CD4-positive, alpha-beta T cell treated with Interleukin-12 subunit alpha and Interleukin-12 subunit beta, for 1 hour (primary cell): ENCODE measurements at regions not wholly inside any gene's neighbourhood (a gene's known extent, or its start where the extent isn't known, plus 50 kb on each side); places are given as distances from the start of the nearest gene placed in this dataset.

Source experiments
- DNase-seq: peaks from one replicate; pipeline ENCODE4 v3.0.0-alpha.2; 2020

DNA sequence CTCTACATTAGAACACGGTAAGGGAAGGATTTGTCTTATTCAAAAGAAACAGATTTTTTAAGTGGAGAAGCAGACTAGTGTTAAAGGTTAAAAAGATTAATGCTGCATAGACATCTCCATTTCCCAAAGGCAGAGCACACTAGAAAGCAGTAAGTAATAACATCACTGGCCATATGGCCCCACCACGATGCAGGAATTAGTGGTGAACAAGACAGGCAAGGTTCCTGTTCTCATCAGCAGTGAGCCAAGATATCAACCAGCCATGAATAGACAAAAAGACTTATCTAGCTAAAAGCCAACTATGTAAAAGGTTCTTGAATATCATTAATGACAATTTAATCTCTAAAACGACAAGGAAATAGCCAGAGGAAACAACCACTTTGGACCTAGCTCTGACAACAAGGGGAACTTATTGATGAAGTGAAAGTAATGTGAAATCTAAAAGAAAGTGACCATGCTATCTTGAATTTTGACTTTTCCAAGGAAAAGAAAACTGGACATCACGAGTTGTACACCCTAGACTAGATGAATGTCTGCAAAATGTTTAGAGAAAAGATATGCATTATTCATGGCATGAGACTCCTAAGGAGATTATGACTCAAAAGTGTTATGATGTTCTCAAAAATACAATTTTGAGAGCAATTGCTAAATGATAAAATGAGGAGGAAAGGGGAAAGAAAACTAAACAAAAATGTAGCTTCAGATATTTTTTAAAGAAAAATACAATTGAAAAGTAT, 157.9 kb upstream of the STXBP5 start:
- no peak for DNase-seq

- DNase-seq, result no peak
These were observed 155.3 kb upstream of the STXBP5 start for GRCh38 chr6:147048930-147049329.

- DNase-seq, result no peak
These were observed 150.8 kb upstream of the STXBP5 start for GRCh38 chr6:147053311-147053921.

GRCh38 chr6:147054158-147054557, 150.1 kb upstream of the STXBP5 start:
- no peak for DNase-seq

DNA sequence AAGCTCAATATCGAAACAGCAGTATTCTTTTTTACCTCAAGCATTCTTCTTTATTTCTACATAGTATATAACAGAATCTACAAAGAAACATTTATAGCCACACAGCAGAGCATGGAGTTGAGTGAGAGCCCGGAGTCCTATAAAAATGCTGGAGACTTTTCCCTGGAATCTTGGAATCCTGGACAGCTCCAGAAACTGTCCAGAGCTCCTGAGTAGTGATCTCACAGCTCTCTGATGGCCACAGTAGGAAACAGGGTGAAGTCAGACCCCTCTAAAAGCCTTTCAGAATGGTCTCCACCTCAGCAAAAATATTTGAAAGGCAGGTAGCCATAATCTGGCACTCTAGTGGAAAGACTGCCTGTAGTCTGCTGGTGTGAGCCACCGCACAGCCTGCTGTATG, 149.3 kb upstream of the STXBP5 start:
- no peak for DNase-seq

GRCh38 chr6:147055821-147056392, 148.3 kb upstream of the STXBP5 start:
- no peak for DNase-seq

DNA sequence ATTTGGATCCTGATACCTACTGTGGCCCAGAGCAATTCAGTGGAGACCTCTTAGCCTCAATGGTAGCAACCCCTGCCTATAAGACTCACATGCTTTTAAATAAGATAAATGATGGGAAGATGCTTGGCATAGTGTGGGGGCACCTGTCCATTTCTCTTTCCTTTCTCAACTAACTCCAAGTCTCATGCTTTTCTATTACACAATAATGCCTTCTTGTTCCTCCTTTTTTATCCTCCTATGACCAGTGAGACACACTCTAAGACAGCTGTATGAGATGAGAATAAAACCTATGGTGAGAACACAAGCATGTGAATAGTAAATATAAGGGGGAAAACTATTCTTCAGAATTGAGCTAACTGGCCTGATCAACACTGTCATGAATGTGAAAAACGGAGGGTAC, 147.0 kb upstream of the STXBP5 start:
- DNase-seq, result no peak

DNA sequence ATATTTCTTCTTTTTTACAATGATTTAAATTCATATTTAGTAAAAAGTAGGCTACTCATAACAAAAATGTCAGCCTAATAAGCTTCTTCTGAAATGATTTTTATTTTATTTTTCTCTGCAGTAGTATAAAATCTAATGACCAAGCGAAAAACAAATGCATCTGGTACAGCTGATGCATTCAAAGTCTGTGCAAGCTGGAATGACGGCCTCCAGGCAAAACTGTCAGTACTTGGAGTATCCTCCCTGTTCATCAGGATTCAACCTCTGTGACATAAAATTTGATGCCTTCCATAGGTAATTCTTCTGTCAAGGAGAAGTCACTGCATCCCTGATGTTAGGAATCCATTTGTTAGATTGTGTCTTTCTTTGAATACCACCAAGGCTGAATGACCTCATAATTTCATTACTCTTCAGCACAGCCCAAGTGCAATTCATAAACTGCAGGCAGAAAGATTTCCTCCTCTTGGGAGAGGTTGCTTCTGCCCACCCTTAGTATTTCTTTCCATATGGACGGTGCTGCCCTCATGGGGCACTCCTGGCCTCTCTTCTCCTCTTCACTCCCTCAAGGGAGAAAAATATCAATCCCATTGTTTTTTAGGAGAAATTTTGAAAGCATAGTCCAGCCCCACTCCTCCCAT, 146.4 kb upstream of the STXBP5 start:
- no peak for DNase-seq

- DNase-seq, result no peak
These were observed 145.3 kb upstream of the STXBP5 start for GRCh38 chr6:147058786-147059385.

DNA sequence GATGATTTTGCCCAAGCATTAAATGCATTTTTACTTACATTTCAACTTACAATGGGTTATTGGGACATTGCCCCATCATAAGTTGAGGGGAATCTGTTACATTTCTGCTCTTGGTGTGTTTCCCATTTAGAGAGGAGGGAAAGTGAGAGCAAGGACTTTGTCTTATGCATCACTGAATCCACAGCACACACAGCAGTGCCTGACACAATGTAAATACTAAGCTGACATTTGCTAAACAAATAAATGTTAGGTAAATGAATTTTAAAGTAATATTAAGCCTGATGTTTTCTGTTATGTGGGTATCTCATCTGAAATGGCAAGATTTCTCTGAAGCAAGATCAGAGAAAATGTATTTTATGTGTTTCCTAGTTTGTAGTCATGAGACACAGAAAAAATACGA, 143.6 kb upstream of the STXBP5 start:
- no peak for DNase-seq

- DNase-seq, result no peak
These were observed 143.0 kb upstream of the STXBP5 start for GRCh38 chr6:147061252-147061651.

DNA sequence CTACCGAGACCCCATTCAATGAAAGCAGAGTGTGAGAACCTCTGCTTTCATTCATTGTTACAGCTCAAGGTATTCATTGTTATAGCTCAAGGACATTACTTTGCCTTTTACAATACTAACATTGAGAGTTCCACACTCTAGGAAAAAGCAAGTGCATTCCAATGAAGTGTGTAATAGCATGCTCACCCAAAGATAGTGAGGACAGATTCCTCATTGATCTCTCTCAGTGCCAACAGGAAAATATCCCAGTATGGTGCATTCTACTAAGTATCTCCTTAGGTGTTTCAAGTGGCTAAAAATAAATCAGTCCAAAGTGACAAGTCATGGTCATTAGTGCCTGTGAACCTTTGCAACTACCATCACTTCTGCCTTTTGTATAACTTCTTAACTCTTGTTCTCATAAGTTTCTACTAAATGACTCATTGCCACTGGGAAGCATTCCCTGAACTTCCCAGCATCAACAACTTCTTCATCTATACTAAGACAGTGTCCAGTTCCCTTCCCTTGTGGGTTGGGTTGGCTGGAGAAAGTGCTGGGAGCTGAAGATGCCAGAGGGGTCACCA, 140.7 kb upstream of the STXBP5 start:
- no peak for DNase-seq

DNA sequence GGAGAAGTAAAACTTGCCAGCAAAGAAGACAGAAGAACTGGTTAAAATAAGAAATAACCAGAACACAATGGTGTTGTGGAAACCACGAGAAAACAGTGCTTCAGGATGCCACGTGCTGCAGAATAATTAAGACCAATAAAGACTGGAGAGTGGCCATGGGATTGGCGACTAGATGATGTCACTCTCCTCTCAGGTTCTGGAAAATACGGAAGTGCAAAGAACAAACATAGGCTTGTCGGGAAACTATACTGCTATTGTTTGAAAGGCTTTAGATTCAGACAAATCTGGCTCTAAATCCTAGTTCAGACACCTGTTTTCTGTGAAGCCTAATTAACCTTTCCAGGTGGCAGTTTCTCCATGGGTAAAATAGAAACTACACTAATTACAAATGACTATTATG, 138.4 kb upstream of the STXBP5 start:
- DNase-seq, result no peak

DNA sequence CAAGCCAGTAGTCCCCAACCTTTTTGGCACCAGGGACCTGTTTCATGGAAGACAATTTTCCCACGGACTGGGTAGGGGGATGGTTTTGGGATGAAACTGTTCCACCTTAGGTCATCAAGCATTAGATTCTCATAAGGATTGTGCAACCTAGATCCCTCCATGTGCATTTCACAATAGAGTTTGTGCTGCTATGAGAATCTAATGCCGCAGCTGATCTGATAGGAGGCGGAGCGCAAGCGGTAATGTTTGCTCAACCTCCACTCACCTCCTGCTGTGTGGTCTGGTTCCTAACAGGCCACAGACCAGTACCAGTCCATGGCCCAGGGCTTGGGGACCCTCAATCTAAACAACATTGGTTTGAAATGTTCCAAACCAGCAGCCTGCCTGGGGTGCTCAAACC, 137.0 kb upstream of the STXBP5 start:
- DNase-seq, result no peak

DNA sequence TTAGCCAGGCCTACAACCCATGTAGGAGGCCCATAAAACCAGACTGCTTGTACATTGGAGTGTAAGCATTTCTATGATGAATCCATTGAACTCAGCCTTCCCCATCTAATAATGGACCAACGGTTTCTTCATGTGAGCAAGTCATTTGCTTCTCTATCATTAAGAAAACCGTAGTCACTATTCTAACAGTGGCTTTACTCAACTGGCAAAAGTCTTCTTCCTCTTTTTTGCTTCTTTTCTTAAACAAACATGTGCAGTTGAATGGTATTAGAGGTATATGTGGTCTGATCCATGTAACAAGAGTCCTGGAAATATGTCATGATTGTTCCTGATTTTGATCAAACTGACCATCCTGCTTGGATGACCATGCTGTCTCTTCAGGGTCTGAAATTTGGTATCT, 132.4 kb upstream of the STXBP5 start:
- DNase-seq, result no peak

DNA sequence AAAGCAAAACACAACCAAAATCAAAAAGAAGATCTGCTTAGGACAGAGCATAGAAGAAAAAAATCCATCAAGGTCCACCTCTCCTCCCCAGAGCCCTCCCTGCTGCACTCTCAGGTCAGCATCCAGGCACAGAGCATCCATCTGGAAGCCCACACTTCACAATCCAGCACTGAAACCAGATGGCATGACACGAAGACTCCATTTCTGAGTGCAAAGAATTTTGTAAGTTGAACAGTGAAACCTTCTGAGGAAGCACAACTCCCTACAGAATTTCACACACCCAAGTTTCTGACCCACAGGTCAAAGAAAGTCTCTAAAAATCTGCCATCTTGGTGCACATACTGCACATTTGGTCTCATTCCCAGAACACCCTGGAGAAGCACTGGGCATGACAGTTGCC, 128.8 kb upstream of the STXBP5 start:
- DNase-seq, result no peak

DNA sequence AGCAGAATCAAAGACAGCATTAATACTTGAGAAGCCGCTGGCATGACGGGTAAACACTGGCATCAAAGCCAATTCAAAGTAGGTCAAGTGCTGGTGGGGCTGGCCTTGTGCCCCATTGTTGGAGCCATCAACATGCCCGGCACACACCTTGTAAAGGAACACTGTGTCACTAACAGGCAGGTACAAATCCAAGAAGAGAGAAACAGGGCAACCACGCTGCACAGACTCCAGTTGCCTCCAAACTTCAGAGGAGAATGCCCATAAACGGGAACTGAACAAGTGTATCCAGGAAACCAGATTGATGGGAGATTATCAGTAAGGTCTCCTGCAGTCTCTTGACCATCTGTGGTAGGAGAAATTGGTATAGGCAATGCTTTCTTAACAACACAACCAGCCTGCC, 127.0 kb upstream of the STXBP5 start:
- no peak for DNase-seq

DNA sequence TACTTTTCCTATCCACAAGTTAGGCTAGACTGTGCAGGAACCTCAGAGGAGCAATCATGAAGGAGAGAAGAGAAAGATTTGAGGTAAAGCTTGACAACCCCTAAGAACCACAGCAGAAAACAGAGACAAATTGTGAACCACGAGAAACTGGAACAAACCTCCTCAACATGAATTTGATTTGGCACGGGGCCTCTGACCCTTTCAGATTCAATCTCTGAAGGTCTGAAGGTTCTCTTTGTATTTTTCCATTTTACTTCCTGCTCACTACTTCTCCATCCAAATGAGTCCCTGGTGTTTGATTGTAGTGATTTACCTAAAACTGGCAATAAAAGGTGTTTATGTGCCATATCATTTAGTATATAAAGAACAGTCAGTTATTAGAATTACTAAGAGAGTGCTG, 126.1 kb upstream of the STXBP5 start:
- DNase-seq, result no peak

- no peak for DNase-seq
These were observed 125.6 kb upstream of the STXBP5 start for GRCh38 chr6:147078602-147079001.

GRCh38 chr6:147080225-147080624, 124.0 kb upstream of the STXBP5 start:
- no peak for DNase-seq

DNA sequence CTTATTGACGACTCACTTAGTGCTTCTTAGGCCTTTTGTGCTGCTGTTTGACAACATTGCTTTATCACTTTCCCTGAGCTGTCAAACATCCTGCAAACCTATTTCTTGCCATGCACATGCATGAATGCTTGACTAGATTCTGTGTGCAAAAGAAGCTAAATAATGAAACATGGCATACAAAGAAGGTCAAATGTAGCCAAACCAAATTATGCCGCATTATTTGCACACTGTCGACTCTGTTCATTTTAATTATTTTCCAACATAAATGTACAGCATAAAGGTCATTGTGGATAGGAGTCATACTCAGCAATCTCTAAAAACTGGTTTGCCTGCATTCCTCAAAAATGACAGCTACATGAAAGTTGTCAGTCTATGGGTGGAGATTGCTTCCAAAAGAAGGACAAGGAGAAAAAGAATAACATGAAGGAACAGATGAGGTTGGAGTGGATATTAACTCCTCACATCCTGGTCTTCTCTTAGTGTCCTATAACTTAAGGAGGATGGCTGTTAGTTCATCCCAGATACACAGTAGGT, 123.1 kb upstream of the STXBP5 start:
- DNase-seq, result no peak

DNA sequence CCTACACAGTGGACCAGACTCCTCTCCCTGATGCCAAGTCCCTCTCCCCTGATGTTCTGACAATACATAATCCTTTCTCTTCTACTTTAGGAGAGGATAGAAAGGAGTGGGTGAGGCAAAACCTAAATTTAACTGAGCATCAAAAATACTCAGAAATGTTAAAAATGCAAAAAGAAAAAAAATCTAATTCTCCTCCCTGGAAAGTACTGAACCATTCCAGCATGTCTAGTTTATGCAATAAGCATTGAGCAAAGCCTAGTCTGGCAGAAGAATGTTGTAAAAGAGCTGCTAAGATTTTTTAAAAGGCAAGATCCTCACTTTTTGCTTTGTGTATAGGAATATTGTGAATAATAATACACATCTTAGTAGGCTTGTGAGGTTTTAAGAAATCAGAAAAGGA, 116.6 kb upstream of the STXBP5 start:
- DNase-seq, result no peak

DNA sequence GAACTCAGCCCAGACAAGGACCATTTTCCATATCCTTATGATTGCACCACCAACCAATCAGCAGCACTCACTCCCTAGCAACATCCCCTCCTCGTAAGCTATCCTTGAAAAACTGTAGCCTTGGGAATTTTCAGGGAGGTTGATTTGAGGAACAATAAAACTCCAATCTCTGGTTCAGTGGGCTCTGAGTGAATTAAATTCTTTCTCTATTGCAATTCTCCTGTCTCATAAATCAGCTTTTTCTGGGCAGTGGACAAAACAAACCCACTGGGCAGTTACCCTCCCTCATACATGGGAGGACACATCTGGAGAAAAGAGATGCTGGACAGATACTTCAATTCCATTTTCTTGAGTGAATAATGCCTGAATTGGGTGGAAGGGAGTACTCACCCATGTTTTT, 115.4 kb upstream of the STXBP5 start:
- no peak for DNase-seq
